SK-N-SH (cell line): ENCODE measurements at regions not wholly inside any gene's neighbourhood (a gene's known extent, or its start where the extent isn't known, plus 50 kb on each side); places are given as distances from the start of the nearest gene placed in this dataset.

Experiments used
- TAF1 ChIP-seq: IDR thresholded peaks from 2 replicates; pipeline ENCODE4 v1.6.1; 2012; ENCODE audit warnings: low read depth, mild to moderate bottlenecking, low read length, moderate library complexity, borderline replicate concordance
- TF ChIP-seq, protein P1 (sequence below): IDR thresholded peaks from 2 replicates; pipeline ENCODE4 v1.6.1; 2012; ENCODE audit warnings: mild to moderate bottlenecking, low read depth, low read length, moderate library complexity
- TF ChIP-seq, protein P2 (sequence below): fragments of 200-600 bp; sonication (generic); IDR thresholded peaks from 2 replicates; pipeline ENCODE4 v1.6.1; 2017; ENCODE audit warnings: antibody characterized with exemption, mild to moderate bottlenecking, moderate library complexity

GRCh38 chr14:22296088-22296487 is 292.9 kb downstream of the DAD1 start:
- TF ChIP-seq, protein P1, sequence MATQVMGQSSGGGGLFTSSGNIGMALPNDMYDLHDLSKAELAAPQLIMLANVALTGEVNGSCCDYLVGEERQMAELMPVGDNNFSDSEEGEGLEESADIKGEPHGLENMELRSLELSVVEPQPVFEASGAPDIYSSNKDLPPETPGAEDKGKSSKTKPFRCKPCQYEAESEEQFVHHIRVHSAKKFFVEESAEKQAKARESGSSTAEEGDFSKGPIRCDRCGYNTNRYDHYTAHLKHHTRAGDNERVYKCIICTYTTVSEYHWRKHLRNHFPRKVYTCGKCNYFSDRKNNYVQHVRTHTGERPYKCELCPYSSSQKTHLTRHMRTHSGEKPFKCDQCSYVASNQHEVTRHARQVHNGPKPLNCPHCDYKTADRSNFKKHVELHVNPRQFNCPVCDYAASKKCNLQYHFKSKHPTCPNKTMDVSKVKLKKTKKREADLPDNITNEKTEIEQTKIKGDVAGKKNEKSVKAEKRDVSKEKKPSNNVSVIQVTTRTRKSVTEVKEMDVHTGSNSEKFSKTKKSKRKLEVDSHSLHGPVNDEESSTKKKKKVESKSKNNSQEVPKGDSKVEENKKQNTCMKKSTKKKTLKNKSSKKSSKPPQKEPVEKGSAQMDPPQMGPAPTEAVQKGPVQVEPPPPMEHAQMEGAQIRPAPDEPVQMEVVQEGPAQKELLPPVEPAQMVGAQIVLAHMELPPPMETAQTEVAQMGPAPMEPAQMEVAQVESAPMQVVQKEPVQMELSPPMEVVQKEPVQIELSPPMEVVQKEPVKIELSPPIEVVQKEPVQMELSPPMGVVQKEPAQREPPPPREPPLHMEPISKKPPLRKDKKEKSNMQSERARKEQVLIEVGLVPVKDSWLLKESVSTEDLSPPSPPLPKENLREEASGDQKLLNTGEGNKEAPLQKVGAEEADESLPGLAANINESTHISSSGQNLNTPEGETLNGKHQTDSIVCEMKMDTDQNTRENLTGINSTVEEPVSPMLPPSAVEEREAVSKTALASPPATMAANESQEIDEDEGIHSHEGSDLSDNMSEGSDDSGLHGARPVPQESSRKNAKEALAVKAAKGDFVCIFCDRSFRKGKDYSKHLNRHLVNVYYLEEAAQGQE: no peak
- TF ChIP-seq, protein P2, sequence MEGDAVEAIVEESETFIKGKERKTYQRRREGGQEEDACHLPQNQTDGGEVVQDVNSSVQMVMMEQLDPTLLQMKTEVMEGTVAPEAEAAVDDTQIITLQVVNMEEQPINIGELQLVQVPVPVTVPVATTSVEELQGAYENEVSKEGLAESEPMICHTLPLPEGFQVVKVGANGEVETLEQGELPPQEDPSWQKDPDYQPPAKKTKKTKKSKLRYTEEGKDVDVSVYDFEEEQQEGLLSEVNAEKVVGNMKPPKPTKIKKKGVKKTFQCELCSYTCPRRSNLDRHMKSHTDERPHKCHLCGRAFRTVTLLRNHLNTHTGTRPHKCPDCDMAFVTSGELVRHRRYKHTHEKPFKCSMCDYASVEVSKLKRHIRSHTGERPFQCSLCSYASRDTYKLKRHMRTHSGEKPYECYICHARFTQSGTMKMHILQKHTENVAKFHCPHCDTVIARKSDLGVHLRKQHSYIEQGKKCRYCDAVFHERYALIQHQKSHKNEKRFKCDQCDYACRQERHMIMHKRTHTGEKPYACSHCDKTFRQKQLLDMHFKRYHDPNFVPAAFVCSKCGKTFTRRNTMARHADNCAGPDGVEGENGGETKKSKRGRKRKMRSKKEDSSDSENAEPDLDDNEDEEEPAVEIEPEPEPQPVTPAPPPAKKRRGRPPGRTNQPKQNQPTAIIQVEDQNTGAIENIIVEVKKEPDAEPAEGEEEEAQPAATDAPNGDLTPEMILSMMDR: no peak
- no peak for TF ChIP-seq TAF1
